HepG2 (cell line): ENCODE measurements at regions not wholly inside any gene's neighbourhood (a gene's known extent, or its start where the extent isn't known, plus 50 kb on each side); places are given as distances from the start of the nearest gene placed in this dataset.

Experiments
- ATAC-seq: fragments of 200-7000 bp; cut with Tn5 transposase; 3 replicates; pipeline ENCODE4 v1.9.1; 2020; ENCODE audit warnings: mild to moderate bottlenecking, moderate library complexity
- BruUV-seq: library from RNA; stranded (reverse); fragments of 400-500 nt; replicated peaks from 2 replicates; lab custom pipeline; 2021; lab: Mats Ljungman, UMichigan
- CTCF ChIA-PET: fragments of 300-600 bp; formaldehyde crosslinking; extraction: SDS; loops from one replicate; lab custom pipeline; 2021; ENCODE audit warnings: low total read pairs, inconsistent platforms, low intra/inter-chr PET ratio; lab: Yijun Ruan, JAX
- POLR2A ChIA-PET: fragments of 350-600 bp; sonication (Branson Sonifier 250); formaldehyde crosslinking; loops from one replicate; lab custom pipeline; 2020; ENCODE audit warnings: antibody characterized with exemption, inconsistent platforms; lab: Yijun Ruan, JAX
- DNase-seq: peaks from one replicate; pipeline ENCODE4 v3.0.0-alpha.2; 2015; ENCODE audit warnings: low spot score
- FAIRE-seq: peaks from 3 replicates; lab custom pipeline; 2011; peaks lifted over from hg19 to GRCh38; lab: Jason Lieb, UNC
- H2AFZ ChIP-seq: one replicate; pipeline ENCODE4 v1.6.1; 2011; ENCODE audit warnings: low read length, inconsistent platforms
- H3K27ac ChIP-seq: fragments of 300-600 bp; 3 replicates; pipeline ENCODE4 v1.8.0; 2011; ENCODE audit warnings: mixed run types, mild to moderate bottlenecking, mixed read lengths, low read length, inconsistent platforms; ENCODE audit not compliant: insufficient read depth; ENCODE audit errors: extremely low read length
- H3K27me3 ChIP-seq, 2 experiments: fragments of 200-600 bp in 1 of 2; 2 replicates in 1 of 2; 3 replicates in 1 of 2; pipeline versions ENCODE4 v1.6.0 to v1.8.0; 2011; ENCODE audit warnings: low read length in 2 of 2, mild to moderate bottlenecking in 2 of 2, moderate library complexity in 2 of 2, inconsistent platforms in 1 of 2; ENCODE audit not compliant: insufficient read depth in 2 of 2, control insufficient read depth in 1 of 2
- H3K36me3 ChIP-seq, 2 experiments: fragments of 200-600 bp in 1 of 2; replicated peaks in 1 of 2; 2 replicates in 1 of 2; 3 replicates in 1 of 2; pipeline versions ENCODE4 v1.5.1 to v1.8.0; 2011; ENCODE audit warnings: low read length in 2 of 2, inconsistent platforms in 1 of 2; ENCODE audit not compliant: insufficient read depth in 2 of 2, control insufficient read depth in 1 of 2
- H3K4me1 ChIP-seq: 2 replicates; pipeline ENCODE4 v1.5.1; 2012; ENCODE audit warnings: low read length, inconsistent platforms; ENCODE audit not compliant: insufficient read depth
- H3K4me2 ChIP-seq: 2 replicates; pipeline ENCODE4 v1.6.0; 2011; ENCODE audit warnings: low read depth, low read length, inconsistent platforms
- H3K4me3 ChIP-seq, 3 experiments: fragments of 200-600 bp in 1 of 3; sonication (generic), shearing (Covaris generic) in 1 of 3; replicated peaks in 1 of 3; 2 replicates each; pipeline ENCODE4 v1.5.1; 2011 to 2016; ENCODE audit warnings: low read length in 3 of 3, inconsistent platforms in 2 of 3, low read depth in 2 of 3, mild to moderate bottlenecking in 2 of 3, control low read depth in 1 of 3, mixed read lengths in 1 of 3; ENCODE audit not compliant: insufficient read depth in 1 of 3
- H3K79me2 ChIP-seq: one replicate; pipeline ENCODE4 v1.6.1; 2011; ENCODE audit warnings: low read length, inconsistent platforms; ENCODE audit not compliant: insufficient read depth
- H3K9ac ChIP-seq: 2 replicates; pipeline ENCODE4 v1.6.0; 2011; ENCODE audit warnings: mild to moderate bottlenecking, low read depth, low read length, inconsistent platforms; ENCODE audit not compliant: insufficient read depth
- H3K9me3 ChIP-seq: 2 replicates; pipeline ENCODE4 v1.5.1; 2012; ENCODE audit warnings: mild to moderate bottlenecking, low read length
- H4K20me1 ChIP-seq: 2 replicates; pipeline ENCODE4 v1.6.0; 2011; ENCODE audit warnings: inconsistent platforms, mild to moderate bottlenecking, low read length, moderate library complexity; ENCODE audit not compliant: insufficient read depth
- ARID4A ChIP-seq: sonication (generic); formaldehyde crosslinking; IDR thresholded peaks from 2 replicates; pipeline ENCODE4 v1.5.0; 2020; ENCODE audit warnings: mild to moderate bottlenecking, missing genetic modification reagents, borderline replicate concordance
- CEBPB ChIP-seq: IDR thresholded peaks from 2 replicates; pipeline ENCODE4 v1.6.1; 2011; ENCODE audit warnings: low read depth, low read length, improper control_type of control experiment, borderline replicate concordance
- DNMT3B ChIP-seq: conservative IDR thresholded peaks from 2 replicates; pipeline ENCODE4 v1.6.1; 2016; ENCODE audit warnings: missing biosample characterization, control low read depth
- FOXA3 ChIP-seq: IDR thresholded peaks from 2 replicates; pipeline ENCODE4 v1.6.1; 2016; ENCODE audit warnings: missing genetic modification reagents, missing compliant biosample characterization
- IKZF4 ChIP-seq: sonication (generic); formaldehyde crosslinking; IDR thresholded peaks from 2 replicates; pipeline ENCODE4 v1.5.1; 2020; ENCODE audit warnings: borderline replicate concordance, mild to moderate bottlenecking, low read depth, missing genetic modification reagents; ENCODE audit errors: not compliant biosample characterization
- IRF9 ChIP-seq: sonication (generic); formaldehyde crosslinking; IDR thresholded peaks from 2 replicates; pipeline ENCODE4 v1.8.0; 2022; ENCODE audit warnings: missing genetic modification reagents, mild to moderate bottlenecking, borderline replicate concordance
- KDM1A ChIP-seq: IDR thresholded peaks from 2 replicates; pipeline ENCODE4 v1.6.1; 2016; ENCODE audit warnings: missing compliant biosample characterization
- MBD4 ChIP-seq: IDR thresholded peaks from 2 replicates; pipeline ENCODE4 v1.6.1; 2012; ENCODE audit warnings: low read length, inconsistent platforms, borderline replicate concordance
- MTERF4 ChIP-seq: sonication (generic); formaldehyde crosslinking; IDR thresholded peaks from 2 replicates; pipeline ENCODE4 v1.8.0; 2023; ENCODE audit warnings: mild to moderate bottlenecking, missing genetic modification reagents
- MXD4 ChIP-seq: IDR thresholded peaks from 2 replicates; pipeline ENCODE4 v1.6.1; 2016; ENCODE audit warnings: mild to moderate bottlenecking, missing biosample characterization, missing genetic modification reagents
- NCOA5 ChIP-seq: sonication (generic); formaldehyde crosslinking; IDR thresholded peaks from 2 replicates; pipeline ENCODE4 v1.4.0; 2020; ENCODE audit warnings: missing genetic modification reagents
- NFYB ChIP-seq: sonication (generic); formaldehyde crosslinking; IDR thresholded peaks from 2 replicates; pipeline ENCODE4 v1.4.0; 2020; ENCODE audit warnings: missing genetic modification reagents
- PAF1 ChIP-seq: IDR thresholded peaks from 2 replicates; pipeline ENCODE4 v1.6.1; 2016; ENCODE audit warnings: missing genetic modification reagents, missing compliant biosample characterization
- RXRB ChIP-seq: IDR thresholded peaks from 2 replicates; pipeline ENCODE4 v1.6.1; 2016; ENCODE audit warnings: borderline replicate concordance, missing genetic modification reagents, missing compliant biosample characterization
- THRA ChIP-seq: sonication (generic); formaldehyde crosslinking; IDR thresholded peaks from 2 replicates; pipeline ENCODE4 v1.4.0; 2020; ENCODE audit warnings: missing genetic modification reagents, borderline replicate concordance
- ZNF562 ChIP-seq: sonication (generic); formaldehyde crosslinking; IDR thresholded peaks from 2 replicates; pipeline ENCODE4 v1.8.0; 2022; ENCODE audit warnings: missing genetic modification reagents, borderline replicate concordance
- ZNF761 ChIP-seq: sonication (generic); formaldehyde crosslinking; conservative IDR thresholded peaks from 2 replicates; pipeline ENCODE4 v1.4.0; 2020; ENCODE audit warnings: mild to moderate bottlenecking, missing genetic modification reagents
- WGBS: methylation state at CpG from one replicate; pipeline ENCODE4 v1.1.6; 2017; ENCODE audit warnings: low lambda C conversion rate; 5-methylcytosine and 5-hydroxymethylcytosine counted together
- in situ Hi-C: cut with HindIII; loops from 2 replicates; pipeline ENCODE4 v1.10.0; 2017; ENCODE audit warnings: low pct_unique_long_range_greater_than_20kb; ENCODE audit not compliant: extremely low pct_ligation_motif_present
- intact Hi-C: fragments of 100-400 bp; cut with micrococcal nuclease; formaldehyde crosslinking; loops from one replicate; pipeline ENCODE4 v1.10.0; 2022; ENCODE audit not compliant: unreplicated experiment

- TF ChIP-seq THRA (CRISPR knock-in tag) (no peak), RXRB (no peak), ARID4A (CRISPR knock-in tag) (no peak), MBD4 (no peak), FOXA3 (CRISPR knock-in tag) (no peak)
- TF ChIP-seq, all 625 proteins: peak for 0
Observed at GRCh38 chr5:91727463-91727862, 344.3 kb upstream of the ARRDC3 start (continued).

GRCh38 chr5:91722736-91723467 is 339.8 kb upstream of the ARRDC3 start:
- no peaks in the 10 kb centered on the region for H3K27me3 ChIP-seq
- CTCF ChIA-PET, result no interaction called here
- POLR2A ChIA-PET, result no interaction called here
- ATAC-seq (no peak), FAIRE-seq (no peak), DNase-seq (no peak)
- no peak overlapping the region for H3K27ac ChIP-seq
- in situ Hi-C loops (no loop called here), intact Hi-C loops (no loop called here)
- no TSS peak for BruUV-seq
- H4K20me1 ChIP-seq, result no peaks in the 10 kb centered on the region
- no peak overlapping the region for H3K4me3 ChIP-seq
- H3K9ac ChIP-seq, result no peak overlapping the region
- no peaks in the 10 kb centered on the region for H3K79me2 ChIP-seq
- H3K9me3 ChIP-seq, result no peaks in the 10 kb centered on the region
- no peaks in the 10 kb centered on the region for H3K36me3 ChIP-seq
- no peak overlapping the region for H3K4me2 ChIP-seq
- WGBS, result 3% methylated on average over 8 of the region's 8 CpGs
- H2AFZ ChIP-seq, result no peak overlapping the region
- no peaks in the 10 kb centered on the region for H3K4me1 ChIP-seq
- TF ChIP-seq MXD4 (CRISPR knock-in tag) (no peak), CEBPB (no peak), PAF1 (CRISPR knock-in tag) (no peak), IRF9 (CRISPR knock-in tag) (no peak), ZNF761 (CRISPR knock-in tag) (no peak), IKZF4 (CRISPR knock-in tag) (no peak), NFYB (no peak), NCOA5 (no peak), ZNF562 (CRISPR knock-in tag) (no peak), KDM1A (CRISPR knock-in tag) (no peak), DNMT3B (CRISPR knock-in tag) (no peak), MTERF4 (CRISPR knock-in tag) (no peak)
